ENCODE measurements at regions not wholly inside any gene's neighbourhood (a gene's known extent, or its start where the extent isn't known, plus 50 kb on each side); places are given as distances from the start of the nearest gene placed in this dataset.

GRCh38 chr1:83027511-83027910 lies 971.4 kb downstream of the TTLL7 start:
- DNase-seq (ENCODE audit: low read depth) = no peak

GRCh38 chr1:83026745-83027144 lies 972.2 kb downstream of the TTLL7 start:
- DNase-seq (ENCODE audit: low read depth) = no peak

GRCh38 chr1:83024251-83024767 lies 974.6 kb downstream of the TTLL7 start:
- DNase-seq (ENCODE audit: low read depth) = no peak

- DNase-seq (ENCODE audit: low read depth) = no peak
These were observed 975.7 kb downstream of the TTLL7 start for GRCh38 chr1:83023212-83023611.

GRCh38 chr1:83022206-83022605 lies 976.7 kb downstream of the TTLL7 start:
- no peak for DNase-seq (ENCODE audit: low read depth)

- DNase-seq (ENCODE audit: low read depth) = no peak
These were observed 981.2 kb downstream of the TTLL7 start for GRCh38 chr1:83017701-83018100.

- DNase-seq (ENCODE audit: low read depth) = no peak
These were observed 981.7 kb downstream of the TTLL7 start for GRCh38 chr1:83017276-83017675.

GRCh38 chr1:83016354-83016849 lies 982.5 kb downstream of the TTLL7 start:
- DNase-seq (ENCODE audit: low read depth) = no peak

- no peak for DNase-seq (ENCODE audit: low read depth)
These were observed 983.8 kb downstream of the TTLL7 start for GRCh38 chr1:83015163-83015562.

- no peak for DNase-seq (ENCODE audit: low read depth)
These were observed 986.0 kb downstream of the TTLL7 start for GRCh38 chr1:83012950-83013349.

GRCh38 chr1:83011265-83011664 lies 987.7 kb downstream of the TTLL7 start:
- no peak for DNase-seq (ENCODE audit: low read depth)

- no peak for DNase-seq (ENCODE audit: low read depth)
These were observed 992.7 kb downstream of the TTLL7 start for GRCh38 chr1:83006271-83006670.

- no peak for DNase-seq (ENCODE audit: low read depth)
These were observed 998.6 kb downstream of the TTLL7 start for GRCh38 chr1:83000286-83000685.

- DNase-seq (ENCODE audit: low read depth) = no peak
These were observed 1003.0 kb downstream of the TTLL7 start for GRCh38 chr1:82995951-82996350.

- no peak for DNase-seq (ENCODE audit: low read depth)
These were observed 1004.2 kb downstream of the TTLL7 start for GRCh38 chr1:82994616-82995263.

- DNase-seq (ENCODE audit: low read depth) = no peak
These were observed 1007.4 kb downstream of the TTLL7 start for GRCh38 chr1:82991569-82991968.

GRCh38 chr1:82979593-82980236 lies 1019.2 kb downstream of the TTLL7 start:
- DNase-seq (ENCODE audit: low read depth) = no peak

GRCh38 chr1:82978461-82979324 lies 1020.2 kb downstream of the TTLL7 start:
- no peak for DNase-seq (ENCODE audit: low read depth)

- no peak for DNase-seq (ENCODE audit: low read depth)
These were observed 1025.9 kb downstream of the TTLL7 start for GRCh38 chr1:82972841-82973553.

- no peak for DNase-seq (ENCODE audit: low read depth)
These were observed 1029.6 kb downstream of the TTLL7 start for GRCh38 chr1:82969340-82969739.

GRCh38 chr1:82962658-82963057 lies 1036.3 kb downstream of the TTLL7 start:
- no peak for DNase-seq (ENCODE audit: low read depth)

GRCh38 chr1:82950606-82951200 lies 1048.2 kb downstream of the TTLL7 start:
- DNase-seq (ENCODE audit: low read depth) = no peak
